Brain microvascular endothelial cell (primary cell): ENCODE measurements at regions not wholly inside any gene's neighbourhood (a gene's known extent, or its start where the extent isn't known, plus 50 kb on each side); places are given as distances from the start of the nearest gene placed in this dataset.

Source experiments
- DNase-seq: peaks from one replicate; pipeline ENCODE4 v3.0.0-alpha.2; 2020
- H3K27ac ChIP-seq: fragments of 250-450 bp; sonication (Bioruptor Pico); 2 replicates; pipeline ENCODE4 v1.5.1; 2020; ENCODE audit warnings: mild to moderate bottlenecking, moderate library complexity
- H3K27me3 ChIP-seq: fragments of 250-450 bp; sonication (Bioruptor Pico); replicated peaks from 2 replicates; pipeline ENCODE4 v1.5.1; 2020; ENCODE audit warnings: mild to moderate bottlenecking
- H3K36me3 ChIP-seq: fragments of 250-450 bp; sonication (Bioruptor Pico); replicated peaks from 2 replicates; pipeline ENCODE4 v1.5.1; 2020; ENCODE audit warnings: mild to moderate bottlenecking
- H3K4me3 ChIP-seq: 2 replicates; pipeline ENCODE4 v1.5.1; 2011; ENCODE audit warnings: low read depth, mild to moderate bottlenecking, control low read depth, low read length, moderate library complexity
- in situ Hi-C: cut with HindIII; loops from 2 replicates; pipeline ENCODE4 v1.10.0; 2017; ENCODE audit warnings: low sequenced_read_pairs, low pct_ligation_motif_present
- TF ChIP-seq, protein P1 (sequence below): IDR thresholded peaks from 2 replicates; pipeline ENCODE4 v1.5.1; 2011; ENCODE audit warnings: low read depth, mild to moderate bottlenecking, moderate library complexity, low read length, control low read depth, inconsistent platforms; ENCODE audit errors: missing control alignments

DNA sequence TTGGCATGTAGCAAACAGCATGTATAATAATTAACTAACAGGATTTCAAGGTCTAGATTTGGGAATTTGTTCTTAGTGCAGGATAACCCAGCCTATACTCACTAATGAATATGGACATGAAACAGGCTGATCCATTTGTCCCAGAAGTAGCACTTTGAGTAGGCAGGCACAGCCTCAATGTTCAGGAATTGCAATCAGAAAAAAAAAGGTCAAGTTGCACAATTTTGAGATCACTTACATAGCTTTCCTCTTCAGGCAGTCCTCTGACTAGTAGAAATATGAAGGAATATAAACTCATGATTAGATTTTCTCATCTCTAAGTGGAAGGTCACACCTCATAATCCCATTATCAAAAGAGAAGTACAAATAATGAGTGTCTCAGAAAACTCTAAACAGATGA, 921.4 kb upstream of the CELF2 start:
- in situ Hi-C loops = no loop called here
- H3K4me3 ChIP-seq = no peak overlapping the region
- DNase-seq = no peak
- H3K36me3 ChIP-seq = no peaks in the 10 kb centered on the region
- TF ChIP-seq, protein P1, sequence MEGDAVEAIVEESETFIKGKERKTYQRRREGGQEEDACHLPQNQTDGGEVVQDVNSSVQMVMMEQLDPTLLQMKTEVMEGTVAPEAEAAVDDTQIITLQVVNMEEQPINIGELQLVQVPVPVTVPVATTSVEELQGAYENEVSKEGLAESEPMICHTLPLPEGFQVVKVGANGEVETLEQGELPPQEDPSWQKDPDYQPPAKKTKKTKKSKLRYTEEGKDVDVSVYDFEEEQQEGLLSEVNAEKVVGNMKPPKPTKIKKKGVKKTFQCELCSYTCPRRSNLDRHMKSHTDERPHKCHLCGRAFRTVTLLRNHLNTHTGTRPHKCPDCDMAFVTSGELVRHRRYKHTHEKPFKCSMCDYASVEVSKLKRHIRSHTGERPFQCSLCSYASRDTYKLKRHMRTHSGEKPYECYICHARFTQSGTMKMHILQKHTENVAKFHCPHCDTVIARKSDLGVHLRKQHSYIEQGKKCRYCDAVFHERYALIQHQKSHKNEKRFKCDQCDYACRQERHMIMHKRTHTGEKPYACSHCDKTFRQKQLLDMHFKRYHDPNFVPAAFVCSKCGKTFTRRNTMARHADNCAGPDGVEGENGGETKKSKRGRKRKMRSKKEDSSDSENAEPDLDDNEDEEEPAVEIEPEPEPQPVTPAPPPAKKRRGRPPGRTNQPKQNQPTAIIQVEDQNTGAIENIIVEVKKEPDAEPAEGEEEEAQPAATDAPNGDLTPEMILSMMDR = no peak
- H3K27ac ChIP-seq = no peak overlapping the region
- H3K27me3 ChIP-seq = no peaks in the 10 kb centered on the region

DNA sequence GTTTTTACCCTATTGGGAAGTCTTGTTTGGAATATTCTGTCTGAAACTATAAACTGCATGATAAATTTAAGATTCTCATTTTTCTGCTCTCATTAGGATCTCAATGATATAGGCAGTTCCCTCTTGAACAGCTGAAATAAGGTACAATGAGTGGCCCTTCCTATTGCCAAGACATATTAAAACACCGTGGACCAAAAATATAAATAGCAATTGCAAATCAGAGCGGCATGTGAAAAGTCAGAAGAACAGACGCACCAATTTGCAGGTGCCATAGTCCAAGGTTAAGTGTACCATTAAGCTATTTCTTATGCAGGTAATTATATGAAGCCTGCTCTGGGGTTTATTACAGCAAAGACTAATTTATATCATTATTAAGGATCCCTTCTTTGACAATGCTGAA, 920.8 kb upstream of the CELF2 start:
- TF ChIP-seq, protein P1 = no peak
- no peaks in the 10 kb centered on the region for H3K36me3 ChIP-seq
- H3K27me3 ChIP-seq = no peaks in the 10 kb centered on the region
- no peak for DNase-seq
- no peak overlapping the region for H3K27ac ChIP-seq
- no peak overlapping the region for H3K4me3 ChIP-seq
- in situ Hi-C loops = no loop called here

DNA sequence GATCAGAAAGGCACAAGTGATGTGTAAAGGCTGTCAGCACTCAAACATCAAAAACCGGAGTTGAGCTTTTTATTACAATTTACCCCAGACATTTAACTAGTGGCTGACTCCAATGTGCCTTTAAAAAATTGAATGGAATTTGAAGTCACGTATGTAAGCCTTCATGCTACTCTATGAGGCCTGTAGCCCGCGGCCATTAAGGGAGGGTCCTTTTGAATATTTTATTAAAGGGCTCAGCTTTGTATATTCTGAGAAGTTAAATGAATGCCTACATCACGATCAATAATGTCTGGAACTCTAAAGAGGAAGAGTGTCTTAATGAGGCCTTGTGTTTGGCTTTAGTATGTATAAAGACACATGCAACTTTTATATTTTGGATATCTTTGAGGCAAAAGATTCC, 916.6 kb upstream of the CELF2 start:
- H3K27me3 ChIP-seq = no peaks in the 10 kb centered on the region
- H3K27ac ChIP-seq = no peak overlapping the region

DNA sequence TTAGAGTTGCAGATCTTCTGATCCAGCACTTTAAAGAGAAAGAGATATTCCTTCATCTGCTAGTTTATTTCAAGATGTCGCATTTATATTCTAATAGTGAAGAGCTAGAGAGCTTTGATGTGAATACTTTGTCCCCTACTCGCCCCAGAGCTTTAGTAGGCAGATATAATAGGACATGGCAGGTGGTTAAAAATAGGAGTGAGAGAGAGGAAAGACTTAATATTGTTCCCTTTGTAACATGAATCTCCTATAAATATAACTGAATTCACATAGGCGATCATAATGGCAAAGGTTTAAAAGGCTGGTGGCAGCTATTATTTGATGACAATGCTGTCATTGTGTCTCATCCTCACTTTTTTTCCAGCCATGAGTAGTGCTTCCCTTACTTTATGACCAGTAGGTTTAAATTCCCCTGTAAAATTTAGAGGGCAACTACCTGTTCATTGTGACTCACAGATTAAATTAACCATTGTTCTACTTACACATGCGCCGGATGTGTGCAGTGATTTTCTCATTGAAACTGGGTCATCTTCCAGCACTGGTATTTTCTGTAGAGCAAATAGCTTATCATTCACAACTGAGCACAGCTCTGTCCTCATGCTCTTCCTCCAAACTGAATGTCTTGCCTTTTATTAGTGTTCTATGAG, 906.7 kb upstream of the CELF2 start:
- Histone ChIP-seq H3K36me3 (no peaks in the 10 kb centered on the region), H3K27ac (no peak overlapping the region), H3K4me3 (no peak overlapping the region), H3K27me3 (no peaks in the 10 kb centered on the region)
- no peak for DNase-seq
- in situ Hi-C loops = no loop called here
- TF ChIP-seq, protein P1 = no peak

More for the DNA sequence above, 916.6 kb upstream of the CELF2 start:
- Histone ChIP-seq H3K4me3 (no peak overlapping the region), H3K36me3 (no peaks in the 10 kb centered on the region)
- in situ Hi-C loops = no loop called here
- no peak for DNase-seq
- TF ChIP-seq, protein P1 = no peak

DNA sequence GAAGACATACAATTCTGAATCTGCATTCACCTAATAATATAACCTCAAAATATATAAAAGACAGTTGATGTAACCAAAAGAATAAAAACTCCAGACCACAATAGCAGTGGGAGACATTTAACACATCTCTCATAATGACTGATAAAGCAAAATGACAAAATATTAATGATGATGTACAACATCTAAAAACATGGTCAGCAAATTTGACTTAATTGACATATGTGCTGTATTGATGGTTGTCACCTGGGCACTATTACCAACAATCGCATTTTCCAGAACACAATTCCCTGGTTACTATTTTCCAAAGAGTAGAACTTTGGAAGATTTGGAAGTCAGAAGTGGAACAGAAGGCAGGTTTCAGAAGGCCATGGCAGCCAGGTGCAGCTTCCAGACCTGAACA, 899.5 kb upstream of the CELF2 start:
- no peak for DNase-seq
- Histone ChIP-seq H3K27me3 (no peaks in the 10 kb centered on the region), H3K36me3 (no peaks in the 10 kb centered on the region), H3K4me3 (no peak overlapping the region), H3K27ac (no peak overlapping the region)
- in situ Hi-C loops = no loop called here
- TF ChIP-seq, protein P1 = no peak

DNA sequence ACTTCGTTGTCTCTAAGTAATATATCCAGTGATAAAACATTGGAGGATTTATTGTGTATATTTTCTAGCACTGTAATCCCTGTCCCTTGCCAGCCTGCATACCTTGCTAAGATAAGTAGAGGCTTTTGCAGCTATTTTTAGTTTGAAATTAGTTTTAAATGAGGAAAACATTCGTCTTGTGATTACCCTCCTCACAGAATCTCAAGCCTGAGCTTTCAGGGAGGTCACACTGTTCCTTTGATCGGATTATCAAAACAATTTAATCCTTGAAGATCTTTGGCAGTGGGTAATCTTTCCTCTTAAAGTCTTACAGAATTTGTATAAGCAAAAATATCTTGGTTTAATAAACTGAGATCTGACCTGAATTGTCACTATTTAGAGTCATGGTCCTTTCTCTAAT, 897.0 kb upstream of the CELF2 start:
- Histone ChIP-seq H3K27ac (no peak overlapping the region), H3K27me3 (no peaks in the 10 kb centered on the region), H3K36me3 (no peaks in the 10 kb centered on the region), H3K4me3 (no peak overlapping the region)
- TF ChIP-seq, protein P1 = no peak
- DNase-seq = no peak
- in situ Hi-C loops = no loop called here
